Right lobe of liver (tissue), 6 donors: ENCODE measurements at regions not wholly inside any gene's neighbourhood (a gene's known extent, or its start where the extent isn't known, plus 50 kb on each side); places are given as distances from the start of the nearest gene placed in this dataset.

Experiments used
- ATAC-seq, 4 donors: fragments of 200-7000 bp; cut with Tn5 transposase; one replicate each; pipeline ENCODE4 v1.9.1; 2020; ENCODE audit warnings: mild to moderate bottlenecking in 4 of 4, moderate library complexity in 4 of 4
- DNase-seq, 3 donors: peaks; one replicate each; pipeline ENCODE4 v3.0.0-alpha.2; 2020
- H3K27ac ChIP-seq, 3 donors: fragments of 200-600 bp; one replicate each; pipeline ENCODE4 v1.8.0; 2022
- H3K27me3 ChIP-seq, 2 donors: fragments of 200-600 bp; one replicate each; pipeline ENCODE4 v1.8.0; 2022
- H3K36me3 ChIP-seq, 4 donors: fragments of 200-600 bp; sonication (generic) in 1 of 4; one replicate each; pipeline versions ENCODE4 v1.5.1 to v1.8.0; 2017 to 2022; ENCODE audit warnings: control low read depth in 1 of 4
- H3K4me1 ChIP-seq, 4 donors: fragments of 200-600 bp; sonication (generic) in 1 of 4; one replicate each; pipeline versions ENCODE4 v1.5.1 to v1.8.0; 2017 to 2022; ENCODE audit warnings: control low read depth in 1 of 4
- H3K4me3 ChIP-seq, 3 donors: fragments of 200-600 bp; one replicate each; pipeline ENCODE4 v1.8.0; 2022
- H3K9me3 ChIP-seq, 4 donors: fragments of 200-600 bp; sonication (generic) in 1 of 4; one replicate each; pipeline versions ENCODE4 v1.5.1 to v1.8.0; 2017 to 2022; ENCODE audit warnings: control low read depth in 1 of 4
- POLR2A ChIP-seq: fragments of 450-650 bp; IDR thresholded peaks from one replicate; pipeline ENCODE4 v1.6.1; 2017; ENCODE audit warnings: antibody characterized with exemption, mild to moderate bottlenecking
- WGBS: methylation state at CpG from one replicate; pipeline ENCODE4 v1.1.6; 2018; ENCODE audit warnings: low coverage, low lambda C conversion rate; ENCODE audit not compliant: insufficient coverage; ENCODE audit errors: missing lambda C conversion rate; 5-methylcytosine and 5-hydroxymethylcytosine counted together
- intact Hi-C, 2 donors: fragments of 100-400 bp; cut with DNase I; formaldehyde crosslinking; loops; one replicate each; pipeline versions ENCODE4 v1.11.2 to v1.14.1; 2022
- TF ChIP-seq, protein P1 (sequence below), 4 donors: fragments of 200-600 bp in 3 of 4; fragments of 450-650 bp in 1 of 4; IDR thresholded peaks; one replicate each; pipeline versions ENCODE4 v1.5.1 to v1.8.0; 2016 to 2022; ENCODE audit warnings: antibody characterized with exemption in 4 of 4, mild to moderate bottlenecking in 2 of 4
- donor health status: DM: no; HTN: yes; CAD: no.
- donor health status: DM: no; HTN: no; CAD: no.
- donor health status: DM: no; HTN: no; CAD: no.
- donor health status: DM: no; HTN: yes; CAD: no.
- donor health status: DM: no; HTN: yes; CAD: no.

DNA sequence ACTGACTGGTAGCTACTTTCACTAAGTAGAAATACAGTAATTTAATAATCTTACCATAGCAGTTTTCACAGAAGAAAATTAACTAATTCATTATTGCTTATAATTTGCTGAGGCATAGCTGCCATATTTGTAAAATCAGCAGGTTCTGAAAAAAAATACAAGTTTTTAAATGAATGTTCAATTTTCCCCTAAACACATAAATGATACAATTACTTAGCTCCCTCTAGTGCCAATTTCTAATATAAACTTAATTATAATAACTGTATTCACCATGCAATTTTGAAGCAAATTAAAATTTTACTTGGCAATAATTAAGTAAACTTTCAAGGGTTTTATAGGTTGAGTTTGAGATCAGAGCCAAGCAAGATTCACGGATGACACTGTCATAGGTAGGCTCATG is 1321.6 kb upstream of the ACVR2A start:
- no peak overlapping the region for H3K4me3 ChIP-seq
- intact Hi-C loops = no loop called here
- peaks cover 3% of the 10 kb centered on the region in 2 donors for H3K27me3 ChIP-seq
- H3K27ac ChIP-seq = no peak overlapping the region
- DNase-seq (no peak), ATAC-seq (no peak)
- WGBS = 20% methylated on average over 1 of the region's 1 CpG
- no peaks in the 10 kb centered on the region for H3K9me3 ChIP-seq
- H3K36me3 ChIP-seq = no peaks in the 10 kb centered on the region
- no peaks in the 10 kb centered on the region for H3K4me1 ChIP-seq
- TF ChIP-seq POLR2A = no peak
- TF ChIP-seq, protein P1, sequence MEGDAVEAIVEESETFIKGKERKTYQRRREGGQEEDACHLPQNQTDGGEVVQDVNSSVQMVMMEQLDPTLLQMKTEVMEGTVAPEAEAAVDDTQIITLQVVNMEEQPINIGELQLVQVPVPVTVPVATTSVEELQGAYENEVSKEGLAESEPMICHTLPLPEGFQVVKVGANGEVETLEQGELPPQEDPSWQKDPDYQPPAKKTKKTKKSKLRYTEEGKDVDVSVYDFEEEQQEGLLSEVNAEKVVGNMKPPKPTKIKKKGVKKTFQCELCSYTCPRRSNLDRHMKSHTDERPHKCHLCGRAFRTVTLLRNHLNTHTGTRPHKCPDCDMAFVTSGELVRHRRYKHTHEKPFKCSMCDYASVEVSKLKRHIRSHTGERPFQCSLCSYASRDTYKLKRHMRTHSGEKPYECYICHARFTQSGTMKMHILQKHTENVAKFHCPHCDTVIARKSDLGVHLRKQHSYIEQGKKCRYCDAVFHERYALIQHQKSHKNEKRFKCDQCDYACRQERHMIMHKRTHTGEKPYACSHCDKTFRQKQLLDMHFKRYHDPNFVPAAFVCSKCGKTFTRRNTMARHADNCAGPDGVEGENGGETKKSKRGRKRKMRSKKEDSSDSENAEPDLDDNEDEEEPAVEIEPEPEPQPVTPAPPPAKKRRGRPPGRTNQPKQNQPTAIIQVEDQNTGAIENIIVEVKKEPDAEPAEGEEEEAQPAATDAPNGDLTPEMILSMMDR (IDR thresholded peaks at IDR 0.05) = peak in 3 of 4 donors; percentile 35 to 40 (median 38)

DNA sequence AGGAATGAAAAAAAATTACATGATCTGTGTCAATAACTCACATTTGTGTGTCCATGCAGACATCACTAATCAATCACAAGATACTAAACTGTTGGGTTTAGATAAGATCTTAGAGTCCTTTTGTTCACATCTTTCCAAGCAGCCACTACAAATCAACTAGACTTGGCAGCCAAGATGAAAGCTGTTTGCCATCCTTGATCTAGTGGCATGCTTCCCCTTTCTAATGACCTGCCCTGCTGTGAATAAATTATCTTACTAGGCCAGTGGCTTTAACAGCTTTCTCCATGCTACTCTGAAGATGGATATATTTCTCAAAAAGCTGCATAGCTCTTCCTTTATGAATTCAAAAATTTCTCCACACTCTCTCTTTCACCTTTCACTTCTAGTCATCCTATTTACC is 1338.0 kb upstream of the ACVR2A start:
- Histone ChIP-seq H3K4me1 (no peaks in the 10 kb centered on the region), H3K27me3 (no peaks in the 10 kb centered on the region), H3K36me3 (no peaks in the 10 kb centered on the region), H3K4me3 (no peak overlapping the region), H3K27ac (no peak overlapping the region), H3K9me3 (no peaks in the 10 kb centered on the region)
- no peak for ATAC-seq
- TF ChIP-seq, protein P1 (IDR thresholded peaks at IDR 0.05) = no peak
- no peak for TF ChIP-seq POLR2A
- no peak for DNase-seq
- intact Hi-C loops = no loop called here

DNA sequence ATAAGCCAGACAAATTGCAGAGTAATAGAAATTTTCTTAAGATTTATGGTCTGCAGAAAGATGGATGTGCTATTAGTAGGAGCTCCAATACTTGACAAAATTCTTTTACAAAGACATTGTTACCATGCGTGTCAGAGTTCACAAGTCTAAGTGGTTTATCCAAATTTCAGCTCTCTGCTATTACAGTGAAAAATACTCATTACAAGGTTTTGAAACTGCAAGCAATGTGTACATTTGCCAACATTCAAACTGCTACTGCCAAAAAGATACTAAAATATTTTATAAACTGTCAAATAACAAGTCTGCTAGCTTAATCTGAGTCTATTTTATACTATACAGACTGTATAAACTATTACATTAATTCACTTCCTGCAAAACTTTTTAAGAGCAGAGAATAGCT is 1341.5 kb upstream of the ACVR2A start:
- H3K9me3 ChIP-seq = no peaks in the 10 kb centered on the region
- H3K27ac ChIP-seq = no peak overlapping the region
- H3K27me3 ChIP-seq = no peaks in the 10 kb centered on the region
- no peaks in the 10 kb centered on the region for H3K36me3 ChIP-seq
- no peak for DNase-seq
- WGBS = 62% methylated on average over 1 of the region's 1 CpG
- H3K4me3 ChIP-seq = no peak overlapping the region
- intact Hi-C loops = no loop called here
- ATAC-seq = no peak
- no peaks in the 10 kb centered on the region for H3K4me1 ChIP-seq
- TF ChIP-seq POLR2A = no peak
- TF ChIP-seq, protein P1 (IDR thresholded peaks at IDR 0.05) = no peak

DNA sequence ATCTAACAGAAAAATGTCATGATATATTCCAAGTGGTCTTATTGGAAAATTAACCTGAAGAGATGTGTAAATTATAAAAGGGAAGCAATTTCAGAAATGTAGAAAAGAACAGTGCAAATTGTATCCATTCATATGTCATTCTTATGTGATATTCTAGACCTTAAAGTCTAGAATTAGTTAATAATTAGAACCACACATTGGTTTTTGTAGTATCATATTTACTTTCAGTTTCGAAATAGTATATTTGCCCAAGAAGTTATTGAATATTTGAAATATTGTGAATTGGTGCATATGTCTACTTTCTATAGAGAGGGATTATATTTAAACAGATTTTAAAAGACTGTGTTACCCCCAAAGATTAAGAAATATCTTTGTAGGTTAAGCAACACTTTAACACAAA is 1348.6 kb upstream of the ACVR2A start:
- 12% methylated on average over 1 of the region's 1 CpG for WGBS
- DNase-seq = no peak

More for the DNA sequence above, 1348.6 kb upstream of the ACVR2A start:
- TF ChIP-seq, protein P1 (IDR thresholded peaks at IDR 0.05) = no peak
- TF ChIP-seq POLR2A = no peak
- Histone ChIP-seq H3K4me3 (no peak overlapping the region), H3K27me3 (no peaks in the 10 kb centered on the region), H3K27ac (no peak overlapping the region), H3K36me3 (no peaks in the 10 kb centered on the region), H3K4me1 (no peaks in the 10 kb centered on the region), H3K9me3 (no peaks in the 10 kb centered on the region)
- no peak for ATAC-seq
- intact Hi-C loops = no loop called here
